BLaER1 treated with 17β-estradiol and CSF1 and Interleukin-3, amounts not matched to agents 10 nM and 100 nM (cell line): ENCODE measurements at regions not wholly inside any gene's neighbourhood (a gene's known extent, or its start where the extent isn't known, plus 50 kb on each side); places are given as distances from the start of the nearest gene placed in this dataset.

Experiments used
- H3K27ac ChIP-seq, 11 experiments: shearing (Covaris generic); formaldehyde crosslinking; 2 replicates each; pipeline ENCODE4 v1.8.1; 2022
- H3K27me3 ChIP-seq, 11 experiments: shearing (Covaris generic); formaldehyde crosslinking; 2 replicates each; pipeline ENCODE4 v1.8.1; 2022
- H3K36me3 ChIP-seq, 11 experiments: shearing (Covaris generic); formaldehyde crosslinking; 2 replicates each; pipeline ENCODE4 v1.8.1; 2022
- H3K4me1 ChIP-seq, 10 experiments: shearing (Covaris generic); formaldehyde crosslinking; 2 replicates each; pipeline ENCODE4 v1.8.1; 2022
- H3K4me2 ChIP-seq, 11 experiments: shearing (Covaris generic); formaldehyde crosslinking; 2 replicates each; pipeline ENCODE4 v1.8.1; 2022
- H3K4me3 ChIP-seq, 10 experiments: shearing (Covaris generic); formaldehyde crosslinking; 2 replicates each; pipeline ENCODE4 v1.8.1; 2022
- H3K9ac ChIP-seq, 11 experiments: shearing (Covaris generic); formaldehyde crosslinking; 2 replicates each; pipeline ENCODE4 v1.8.1; 2022
- H3K9me3 ChIP-seq, 11 experiments: shearing (Covaris generic); formaldehyde crosslinking; replicated peaks in 1 of 11; 2 replicates each; pipeline ENCODE4 v1.8.1; 2022
- H4K20me1 ChIP-seq, 11 experiments: shearing (Covaris generic); formaldehyde crosslinking; 2 replicates each; pipeline ENCODE4 v1.8.1; 2022
- Cebpa-rat ChIP-seq, 11 experiments: shearing (Covaris generic); IDR thresholded peaks; 2 replicates each; pipeline ENCODE4 v1.8.1; 2022

GRCh38 chr11:115897707-115898106 lies 393.5 kb upstream of the CADM1 start:
- Histone ChIP-seq H3K4me3 (no peak overlapping the region), H3K4me2 (no peak overlapping the region), H3K27ac (no peak overlapping the region), H3K9me3 (no peaks in the 10 kb centered on the region), H3K9ac (no peak overlapping the region), H3K36me3 (no peaks in the 10 kb centered on the region), H3K4me1 (no peaks in the 10 kb centered on the region), H4K20me1 (no peaks in the 10 kb centered on the region), H3K27me3 (no peaks in the 10 kb centered on the region)
- TF ChIP-seq Cebpa-rat (IDR thresholded peaks at IDR 0.05): no peak

DNA sequence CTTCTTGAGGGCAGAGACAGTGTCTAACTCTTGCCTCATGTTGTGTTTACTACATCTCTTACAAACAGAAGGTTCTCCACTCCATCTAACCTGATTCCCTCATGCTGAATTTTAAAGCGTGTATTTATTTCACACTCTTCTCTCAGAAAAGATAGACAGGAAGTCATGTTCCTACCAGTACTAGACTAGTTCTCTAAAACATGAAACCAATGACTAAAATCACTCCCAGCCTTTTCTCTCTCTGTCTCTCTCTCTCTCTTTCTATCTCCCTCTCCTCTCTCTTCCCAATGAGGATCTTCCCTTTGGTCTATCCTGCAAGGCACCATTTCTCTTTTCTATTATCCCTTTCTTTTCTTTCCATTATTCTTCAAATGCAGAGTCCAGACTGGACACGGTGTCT lies 391.9 kb upstream of the CADM1 start:
- Histone ChIP-seq H4K20me1 (no peaks in the 10 kb centered on the region), H3K9ac (no peak overlapping the region), H3K27ac (no peak overlapping the region), H3K4me3 (no peak overlapping the region), H3K27me3 (no peaks in the 10 kb centered on the region), H3K36me3 (no peaks in the 10 kb centered on the region), H3K4me1 (peaks cover 0 to 10% (median 0%) of the 10 kb centered on the region in 10 experiments; a peak in 3 of 20 replicates), H3K4me2 (no peak overlapping the region), H3K9me3 (no peaks in the 10 kb centered on the region)
- TF ChIP-seq Cebpa-rat (IDR thresholded peaks at IDR 0.05): no peak

GRCh38 chr11:115895594-115895993 lies 391.4 kb upstream of the CADM1 start:
- no peak overlapping the region for H3K4me2 ChIP-seq
- peaks cover 0 to 10% (median 0%) of the 10 kb centered on the region in 10 experiments; a peak in 3 of 20 replicates for H3K4me1 ChIP-seq
- no peak overlapping the region for H3K9ac ChIP-seq
- H3K9me3 ChIP-seq: no peaks in the 10 kb centered on the region
- H3K4me3 ChIP-seq: no peak overlapping the region
- H3K36me3 ChIP-seq: no peaks in the 10 kb centered on the region
- no peaks in the 10 kb centered on the region for H3K27me3 ChIP-seq
- no peak for TF ChIP-seq Cebpa-rat (IDR thresholded peaks at IDR 0.05)
- no peaks in the 10 kb centered on the region for H4K20me1 ChIP-seq
- H3K27ac ChIP-seq: no peak overlapping the region

DNA sequence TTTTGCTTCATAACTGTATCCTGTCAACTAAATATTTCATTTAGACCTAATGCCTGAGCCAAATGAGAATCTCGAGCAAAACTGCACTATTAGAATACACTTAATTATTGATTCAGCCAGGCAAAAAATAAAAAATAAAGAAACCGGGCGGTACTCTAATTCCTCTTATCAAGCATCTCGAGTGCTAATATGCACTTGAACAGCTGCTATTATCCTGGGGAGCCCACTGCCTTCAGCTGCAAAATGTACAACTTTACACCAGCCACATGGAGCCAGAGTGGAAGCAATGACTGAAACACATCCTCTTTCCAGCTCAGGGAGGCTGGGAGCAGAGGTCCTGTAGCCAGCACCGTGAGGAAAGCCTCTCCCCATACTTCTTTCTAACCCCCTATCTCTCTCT lies 390.0 kb upstream of the CADM1 start:
- no peak for TF ChIP-seq Cebpa-rat (IDR thresholded peaks at IDR 0.05)
- Histone ChIP-seq H3K4me3 (no peak overlapping the region), H3K9me3 (no peaks in the 10 kb centered on the region), H3K9ac (no peak overlapping the region), H3K27ac (no peak overlapping the region), H3K4me2 (no peak overlapping the region), H3K4me1 (peaks cover 0 to 10% (median 0%) of the 10 kb centered on the region in 10 experiments; a peak in 3 of 20 replicates), H4K20me1 (no peaks in the 10 kb centered on the region), H3K36me3 (no peaks in the 10 kb centered on the region), H3K27me3 (no peaks in the 10 kb centered on the region)

GRCh38 chr11:115893461-115894099 lies 389.4 kb upstream of the CADM1 start:
- H3K9me3 ChIP-seq: no peaks in the 10 kb centered on the region
- H4K20me1 ChIP-seq: no peaks in the 10 kb centered on the region
- H3K27me3 ChIP-seq: no peaks in the 10 kb centered on the region
- no peak overlapping the region for H3K4me3 ChIP-seq
- no peak overlapping the region for H3K4me2 ChIP-seq
- no peak overlapping the region for H3K27ac ChIP-seq
- H3K36me3 ChIP-seq: no peaks in the 10 kb centered on the region
- H3K9ac ChIP-seq: no peak overlapping the region
- no peak for TF ChIP-seq Cebpa-rat (IDR thresholded peaks at IDR 0.05)
- peaks cover 0 to 10% (median 0%) of the 10 kb centered on the region in 10 experiments; a peak in 3 of 20 replicates for H3K4me1 ChIP-seq

DNA sequence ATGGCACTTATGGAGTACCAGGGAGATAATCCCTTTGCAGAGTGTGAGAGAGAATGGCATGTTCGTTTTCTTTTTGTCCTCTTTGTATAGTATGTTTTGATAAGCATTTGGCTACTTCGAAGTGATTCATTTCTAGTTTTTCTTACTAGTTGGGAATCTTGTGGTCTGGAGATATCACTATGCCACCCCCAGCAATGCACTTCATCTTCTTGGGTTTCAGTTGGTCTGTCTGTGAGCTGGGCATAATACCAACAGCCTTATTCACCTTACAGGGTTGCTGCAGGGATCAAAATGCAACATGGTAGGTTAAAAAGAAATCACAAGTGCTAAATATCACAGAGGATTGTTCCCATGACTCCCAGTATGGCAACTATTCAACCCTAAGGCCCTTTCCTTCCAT lies 387.8 kb upstream of the CADM1 start:
- H3K27ac ChIP-seq: no peak overlapping the region
- no peak for TF ChIP-seq Cebpa-rat (IDR thresholded peaks at IDR 0.05)

GRCh38 chr11:115891581-115891980 lies 387.4 kb upstream of the CADM1 start:
- Histone ChIP-seq H3K4me1 (peaks cover 0 to 10% (median 0%) of the 10 kb centered on the region in 10 experiments; a peak in 3 of 20 replicates), H3K36me3 (no peaks in the 10 kb centered on the region), H4K20me1 (no peaks in the 10 kb centered on the region), H3K27ac (no peak overlapping the region), H3K9ac (no peak overlapping the region), H3K4me2 (peak overlapping the region in 3 of 11 experiments; percentile 15 to 51 (median 25); a peak in 4 of 22 replicates), H3K9me3 (no peaks in the 10 kb centered on the region), H3K27me3 (no peaks in the 10 kb centered on the region), H3K4me3 (no peak overlapping the region)
- no peak for TF ChIP-seq Cebpa-rat (IDR thresholded peaks at IDR 0.05)

More for the DNA sequence above, 387.8 kb upstream of the CADM1 start:
- no peaks in the 10 kb centered on the region for H3K36me3 ChIP-seq
- H3K4me2 ChIP-seq: peak overlapping the region in 2 of 11 experiments; percentile 15 to 51; a peak in 4 of 22 replicates
- no peaks in the 10 kb centered on the region for H3K9me3 ChIP-seq
- H4K20me1 ChIP-seq: no peaks in the 10 kb centered on the region
- H3K27me3 ChIP-seq: no peaks in the 10 kb centered on the region
- H3K9ac ChIP-seq: no peak overlapping the region
- no peak overlapping the region for H3K4me3 ChIP-seq
- peaks cover 0 to 10% (median 0%) of the 10 kb centered on the region in 10 experiments; a peak in 3 of 20 replicates for H3K4me1 ChIP-seq

GRCh38 chr11:115890500-115890899 lies 386.3 kb upstream of the CADM1 start:
- H3K9ac ChIP-seq: no peak overlapping the region
- H3K9me3 ChIP-seq: no peaks in the 10 kb centered on the region
- no peaks in the 10 kb centered on the region for H3K36me3 ChIP-seq
- no peak overlapping the region for H3K4me3 ChIP-seq
- H3K27me3 ChIP-seq: no peaks in the 10 kb centered on the region
- H3K4me2 ChIP-seq: no peak overlapping the region
- H3K27ac ChIP-seq: no peak overlapping the region
- no peak for TF ChIP-seq Cebpa-rat (IDR thresholded peaks at IDR 0.05)
- H3K4me1 ChIP-seq: peaks cover 0 to 16% (median 0%) of the 10 kb centered on the region in 10 experiments; a peak in 5 of 20 replicates
- no peaks in the 10 kb centered on the region for H4K20me1 ChIP-seq

- Histone ChIP-seq H3K36me3 (no peaks in the 10 kb centered on the region), H4K20me1 (no peaks in the 10 kb centered on the region), H3K4me2 (no peak overlapping the region), H3K4me3 (no peak overlapping the region), H3K9ac (no peak overlapping the region), H3K27ac (no peak overlapping the region), H3K27me3 (no peaks in the 10 kb centered on the region), H3K4me1 (peaks cover 0 to 24% (median 0%) of the 10 kb centered on the region in 10 experiments; a peak in 6 of 20 replicates), H3K9me3 (no peaks in the 10 kb centered on the region)
- no peak for TF ChIP-seq Cebpa-rat (IDR thresholded peaks at IDR 0.05)
Measured at GRCh38 chr11:115889712-115890111, 385.5 kb upstream of the CADM1 start.

DNA sequence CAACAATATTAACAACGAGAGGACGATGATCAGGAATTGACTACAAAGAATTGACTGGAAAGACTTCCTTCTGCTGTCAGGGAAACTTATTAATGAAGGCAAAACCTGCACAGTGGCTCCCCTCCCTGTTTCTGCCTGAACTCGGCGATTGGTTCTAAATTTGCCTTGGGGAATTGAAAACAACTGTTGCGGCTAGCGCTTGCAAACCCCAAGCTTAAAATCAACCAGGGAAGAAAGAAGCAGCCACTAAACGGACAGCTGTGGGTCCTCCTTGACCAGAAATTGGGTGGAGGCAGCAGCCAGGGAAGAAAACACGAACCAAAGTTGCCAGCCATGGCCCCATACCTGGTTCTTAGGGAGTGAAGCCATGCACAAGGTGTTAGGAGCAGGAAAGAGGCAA lies 383.5 kb upstream of the CADM1 start:
- H4K20me1 ChIP-seq: no peaks in the 10 kb centered on the region

More for the DNA sequence above, 383.5 kb upstream of the CADM1 start:
- H3K9me3 ChIP-seq: no peaks in the 10 kb centered on the region
- H3K36me3 ChIP-seq: no peaks in the 10 kb centered on the region
- H3K4me3 ChIP-seq: no peak overlapping the region
- no peak overlapping the region for H3K27ac ChIP-seq
- no peak for TF ChIP-seq Cebpa-rat (IDR thresholded peaks at IDR 0.05)
- H3K4me2 ChIP-seq: no peak overlapping the region
- H3K9ac ChIP-seq: no peak overlapping the region
- peaks cover 0 to 35% (median 0%) of the 10 kb centered on the region in 10 experiments; a peak in 6 of 20 replicates for H3K4me1 ChIP-seq
- no peaks in the 10 kb centered on the region for H3K27me3 ChIP-seq
